HG03108 (cell line): ENCODE measurements at regions not wholly inside any gene's neighbourhood (a gene's known extent, or its start where the extent isn't known, plus 50 kb on each side); places are given as distances from the start of the nearest gene placed in this dataset.
"Not testable (repeated sequence)": the region's sequence is repeated elsewhere in the genome, so short reads cannot be mapped to it uniquely, and the experiment has no call there.

Source experiments
- ATAC-seq: cut with Tn5 transposase; IDR thresholded peaks from one replicate; pipeline ENCODE4 v1.9.1; 2021; ENCODE audit warnings: moderate library complexity; ENCODE audit not compliant: unreplicated experiment

- ATAC-seq = no peak
Measured at GRCh38 chr14:101076451-101077198, 173.1 kb upstream of the RTL1 start.

GRCh38 chr14:101077481-101078074 is 174.1 kb upstream of the RTL1 start:
- no peak for ATAC-seq

GRCh38 chr14:101078170-101078891 is 174.8 kb upstream of the RTL1 start:
- ATAC-seq = no peak

- ATAC-seq = no peak
Measured at GRCh38 chr14:101078892-101079221, 175.3 kb upstream of the RTL1 start.

DNA sequence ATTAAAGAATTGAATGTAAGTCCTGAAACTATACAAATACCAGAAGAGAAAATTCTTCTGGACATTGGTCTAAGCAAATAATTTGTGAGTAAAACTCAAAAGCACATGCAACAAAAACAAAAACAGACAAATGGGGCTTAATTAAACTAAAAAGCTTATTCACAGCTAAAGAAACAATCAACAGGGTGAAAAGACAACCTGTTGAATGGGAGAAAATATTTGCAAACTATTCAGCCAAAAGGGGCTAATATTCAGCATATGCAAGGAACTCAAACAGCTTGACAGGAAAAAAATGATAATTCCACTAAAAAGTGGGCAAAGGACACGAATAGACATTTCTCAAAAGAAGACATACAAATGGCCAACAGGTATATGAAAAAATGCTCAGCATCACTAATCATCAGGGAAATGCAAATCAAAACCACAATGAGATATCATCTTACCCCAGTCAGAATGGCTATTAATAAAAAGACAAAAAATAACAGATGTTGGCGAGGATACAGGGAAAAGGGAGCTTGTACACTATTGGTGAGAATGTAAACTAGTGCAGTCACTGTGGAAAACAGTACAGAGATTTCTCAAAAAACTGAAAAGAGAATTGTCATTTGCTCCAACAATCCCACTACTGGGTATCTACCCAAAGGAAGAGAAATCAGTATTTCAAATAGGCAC is 177.5 kb upstream of the RTL1 start:
- no peak for ATAC-seq

DNA sequence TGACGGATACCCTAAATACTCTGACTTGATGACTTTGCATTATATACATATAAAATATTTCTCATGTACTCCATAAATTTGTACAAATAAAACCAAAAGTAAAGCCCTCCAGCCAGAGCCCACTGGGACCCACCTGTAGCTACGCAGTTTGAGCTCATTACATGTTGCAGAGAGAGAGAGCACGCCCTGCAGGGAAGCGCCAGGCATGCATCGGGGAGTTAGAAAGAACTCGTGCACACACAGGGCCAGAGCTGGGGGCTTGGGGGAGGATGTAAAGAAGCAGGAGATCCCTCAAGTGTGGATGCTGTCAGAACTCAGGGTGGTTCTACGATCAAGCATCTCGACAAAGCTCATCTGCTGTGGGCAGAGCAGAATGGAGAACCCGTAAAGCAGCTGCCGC is 178.5 kb upstream of the RTL1 start:
- no peak for ATAC-seq

- no peak for ATAC-seq
Measured at GRCh38 chr14:101082436-101083384, 179.2 kb upstream of the RTL1 start.

DNA sequence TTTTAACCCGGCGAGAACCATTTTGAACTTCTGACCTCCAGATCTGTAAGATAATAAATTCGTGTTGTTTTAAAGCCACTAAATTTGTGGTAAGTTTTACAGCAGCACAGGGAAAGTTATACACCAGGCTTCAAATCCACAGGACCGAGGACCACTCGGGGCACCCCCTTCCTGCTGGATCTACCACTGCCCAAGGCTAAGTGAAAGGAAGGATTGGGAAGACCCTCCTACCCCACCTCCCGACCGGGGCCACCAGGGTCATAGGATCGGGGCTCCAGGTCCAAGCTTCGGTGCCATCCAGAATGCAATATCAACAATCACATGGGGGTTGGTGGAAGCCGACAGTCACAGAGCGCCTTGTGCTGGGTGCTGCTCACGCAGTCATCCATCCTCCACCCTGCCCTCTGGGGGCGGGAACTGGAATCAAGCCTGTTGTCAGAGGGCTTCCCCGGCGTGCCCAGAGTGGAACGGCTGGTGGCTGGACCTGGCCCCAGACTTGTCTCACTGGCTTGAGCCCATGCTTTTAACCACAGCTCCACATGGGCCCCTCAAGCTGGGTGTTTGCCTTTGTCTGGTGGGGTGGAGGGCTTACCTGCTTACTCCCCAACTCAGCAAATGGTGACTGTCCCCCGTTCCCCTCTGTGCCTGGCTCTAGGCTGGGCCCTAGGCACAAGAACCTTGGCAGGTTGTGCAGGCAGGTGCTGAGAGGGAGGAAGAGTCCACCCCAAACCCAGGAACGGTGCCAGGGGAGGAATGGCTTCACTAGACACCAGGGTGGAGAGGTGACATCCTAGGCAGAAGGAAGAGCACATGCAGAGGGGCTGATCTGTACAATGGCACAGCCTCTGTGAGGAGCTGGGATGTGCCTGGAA is 180.3 kb upstream of the RTL1 start:
- ATAC-seq = no peak

DNA sequence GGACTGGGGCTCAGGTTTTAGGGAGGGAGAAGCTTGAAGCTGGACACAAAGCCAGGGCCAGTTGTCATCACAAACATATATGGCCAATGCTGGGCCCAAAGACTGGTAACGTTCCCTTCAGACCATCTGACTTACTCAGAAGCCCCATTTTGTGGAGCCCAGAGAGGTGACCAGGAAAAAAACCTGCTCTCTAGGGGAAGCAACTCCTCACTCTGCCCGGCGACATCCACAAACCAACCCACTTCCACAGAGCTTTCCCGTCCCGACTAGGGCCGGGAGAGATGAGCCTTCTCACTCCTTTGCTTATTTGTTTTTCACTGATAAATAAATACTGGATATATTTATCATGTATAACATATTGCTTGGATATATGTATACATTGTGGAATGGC is 180.9 kb upstream of the RTL1 start:
- ATAC-seq = no peak

- no peak for ATAC-seq
Measured at GRCh38 chr14:101086926-101087325, 183.4 kb upstream of the RTL1 start.

DNA sequence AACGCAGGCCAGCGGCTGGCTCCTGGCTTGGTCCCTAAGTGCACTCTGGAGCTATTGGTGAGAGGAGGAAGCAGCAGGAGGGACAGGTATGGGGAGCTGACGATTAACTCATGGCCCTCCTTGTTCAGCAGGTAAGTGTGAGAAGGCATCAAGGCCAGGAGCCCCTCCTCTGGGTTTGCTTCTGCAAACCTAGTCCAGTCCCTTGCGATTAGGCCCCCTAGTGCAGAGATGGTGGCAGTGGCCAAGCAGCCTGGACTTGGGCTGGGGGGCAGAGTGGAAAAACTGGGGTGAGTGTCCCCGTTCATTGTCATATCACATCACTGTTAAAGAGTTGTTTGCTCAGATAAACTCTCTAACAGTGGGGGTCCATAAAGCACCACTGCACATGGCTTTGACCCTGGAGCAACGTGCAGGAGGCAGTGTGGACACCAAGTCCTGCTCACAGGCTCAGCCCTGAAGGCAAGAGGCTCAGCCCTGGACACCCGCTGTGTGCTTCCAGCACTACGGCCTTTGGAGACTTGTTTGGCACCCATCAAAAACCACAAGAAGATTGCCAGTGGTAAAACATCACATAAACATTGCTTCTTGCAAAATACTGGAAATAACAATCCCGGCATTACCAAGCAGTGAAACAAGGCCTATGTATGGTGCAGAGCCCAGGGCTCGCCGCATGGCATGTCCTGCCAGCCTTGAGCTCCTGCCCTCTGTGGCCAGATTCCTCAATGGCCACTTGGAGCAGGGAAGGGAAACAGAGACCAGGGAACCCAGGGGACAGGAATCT is 184.3 kb upstream of the RTL1 start:
- no peak for ATAC-seq

DNA sequence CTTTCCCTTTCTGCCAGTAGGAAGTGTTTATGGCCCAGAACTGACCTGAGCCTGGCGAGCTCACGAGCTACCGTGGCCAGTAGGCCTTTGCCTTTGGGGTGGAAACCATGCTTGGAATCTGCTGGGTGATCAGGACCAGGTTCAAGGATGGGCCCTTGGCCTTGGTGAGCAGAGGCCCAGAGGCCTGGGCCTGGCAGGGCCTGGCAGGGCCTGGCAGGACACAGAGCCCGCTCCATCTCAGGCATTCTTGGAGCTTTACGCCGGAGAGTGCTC is 184.8 kb upstream of the RTL1 start:
- no peak for ATAC-seq

DNA sequence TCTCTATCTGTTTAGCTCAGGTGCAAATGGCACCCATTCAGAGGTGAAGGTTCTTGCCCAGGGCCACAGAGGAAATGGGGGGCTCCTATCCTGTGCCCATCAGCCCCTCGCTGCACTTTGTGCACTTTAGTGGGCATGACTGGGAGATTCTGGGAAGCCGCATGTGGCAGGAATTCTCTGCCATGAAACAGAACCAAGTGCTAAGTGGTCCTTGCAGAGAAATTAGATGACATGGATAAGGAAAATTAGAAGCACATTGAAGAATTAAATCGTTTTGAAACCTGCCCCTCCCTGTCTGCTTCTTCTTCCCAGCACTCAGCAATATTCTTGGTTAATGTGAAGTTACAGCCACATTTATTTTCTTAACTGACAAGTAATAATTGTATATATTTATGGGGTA is 185.2 kb upstream of the RTL1 start:
- ATAC-seq = no peak

DNA sequence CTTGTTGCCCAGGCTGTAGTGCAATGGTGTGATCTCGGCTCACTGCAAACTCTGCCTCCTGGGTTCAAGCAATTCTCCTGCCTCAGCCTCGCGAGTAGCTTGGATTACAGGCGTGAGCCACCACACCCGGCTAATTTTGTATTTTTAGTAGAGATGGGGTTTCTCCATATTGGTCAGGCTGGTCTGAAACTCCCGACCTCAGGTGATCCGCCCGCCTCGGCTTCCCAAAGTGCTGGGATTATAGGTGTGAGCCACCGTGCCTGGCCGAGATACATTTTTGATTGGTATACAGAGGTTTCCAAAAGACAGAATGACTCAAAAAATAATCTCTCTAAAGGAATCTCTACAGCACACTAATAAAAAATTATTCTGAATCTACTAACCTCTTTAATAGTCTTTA is 187.0 kb upstream of the RTL1 start:
- ATAC-seq = not testable (repeated sequence)

GRCh38 chr14:101090976-101091375 is 187.5 kb upstream of the RTL1 start:
- no peak for ATAC-seq

DNA sequence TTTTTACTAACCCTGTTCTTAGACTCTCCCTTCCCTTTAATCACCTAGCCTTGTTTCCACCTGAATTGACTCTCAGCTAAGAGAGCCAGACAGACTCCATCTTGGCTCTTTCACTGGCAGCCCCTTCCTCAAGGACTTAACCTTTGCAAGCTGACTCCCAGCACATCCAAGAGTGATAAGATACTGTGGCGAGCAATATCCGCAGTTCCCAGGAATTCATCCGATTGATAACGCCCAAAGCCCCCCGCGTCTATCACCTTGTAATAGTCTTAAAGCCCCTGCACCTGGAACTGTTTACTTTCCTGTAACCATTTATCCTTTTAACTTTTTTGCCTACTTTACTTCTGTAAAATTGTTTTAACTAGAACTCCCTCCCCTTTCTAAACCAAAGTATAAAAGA is 191.4 kb upstream of the RTL1 start:
- ATAC-seq = not testable (repeated sequence)

GRCh38 chr14:101096551-101096950 is 193.0 kb upstream of the RTL1 start:
- no peak for ATAC-seq

GRCh38 chr14:101097109-101097793 is 193.7 kb upstream of the RTL1 start:
- ATAC-seq = no peak

- no peak for ATAC-seq
Measured at GRCh38 chr14:101098177-101098576, 194.7 kb upstream of the RTL1 start.
